Adrenal gland (tissue), 9 donors: ENCODE measurements at regions not wholly inside any gene's neighbourhood (a gene's known extent, or its start where the extent isn't known, plus 50 kb on each side); places are given as distances from the start of the nearest gene placed in this dataset.
A peak's percentile ranks its signal among the peaks of the same experiment; 100 is the strongest.

Source experiments
- DNase-seq, 7 donors: peaks; one replicate each; pipeline ENCODE4 v3.0.0-alpha.2; 2019 to 2020
- H3K27ac ChIP-seq, 5 donors: fragments of 200-600 bp; sonication (generic) in 4 of 5; 1 replicate in 3 of 5; 2 replicates in 2 of 5; pipeline versions ENCODE4 v1.5.1 to v1.8.0; 2016 to 2020; ENCODE audit warnings: mild to moderate bottlenecking in 1 of 5
- H3K27me3 ChIP-seq: fragments of 200-600 bp; 2 replicates; pipeline ENCODE4 v1.8.0; 2021
- H3K36me3 ChIP-seq, 2 donors: fragments of 200-600 bp; replicated peaks in 1 of 2; 1 replicate in 1 of 2; 2 replicates in 1 of 2; pipeline versions ENCODE4 v1.5.1 to v1.8.0; 2018 to 2022
- H3K4me1 ChIP-seq, 2 donors: fragments of 200-600 bp; replicated peaks in 1 of 2; 1 replicate in 1 of 2; 2 replicates in 1 of 2; pipeline versions ENCODE4 v1.5.1 to v1.8.0; 2018 to 2021
- H3K4me3 ChIP-seq, 4 donors: fragments of 200-600 bp; sonication (generic) in 3 of 4; one replicate each; pipeline ENCODE4 v1.5.1; 2016 to 2018
- H3K9me3 ChIP-seq, 3 donors: fragments of 200-600 bp; sonication (generic) in 1 of 3; replicated peaks in 1 of 3; 1 replicate in 2 of 3; 2 replicates in 1 of 3; pipeline versions ENCODE4 v1.5.1 to v1.8.0; 2016 to 2021
- POLR2A ChIP-seq, 2 donors: fragments of 450-650 bp; IDR thresholded peaks; one replicate each; pipeline ENCODE4 v1.6.1; 2017; ENCODE audit warnings: antibody characterized with exemption in 2 of 2, mild to moderate bottlenecking in 2 of 2, moderate library complexity in 1 of 2
- WGBS, 4 donors: extraction: QIAGEN DNeasy Blood & Tissue Kit in 2 of 4; methylation state at CpG; one replicate each; pipeline versions ENCODE4 v1.1.5 to v1.1.7; 2013 to 2017; 5-methylcytosine and 5-hydroxymethylcytosine counted together
- intact Hi-C, 2 donors: fragments of 100-400 bp; cut with DNase I; formaldehyde crosslinking; loops; one replicate each; pipeline versions ENCODE4 v1.14.1 to v1.15.0; 2022 to 2023
- TF ChIP-seq, protein P1 (sequence below), 6 experiments: fragments of 450-650 bp in 4 of 6; fragments of 200-600 bp in 2 of 6; sonication (generic) in 1 of 6; IDR thresholded peaks; 1 replicate in 5 of 6; 2 replicates in 1 of 6; pipeline versions ENCODE4 v1.5.1 to v1.8.0; 2016 to 2021; ENCODE audit warnings: antibody characterized with exemption in 6 of 6, mild to moderate bottlenecking in 2 of 6, moderate library complexity in 1 of 6
- donor health status: healthy with polysubstance abuse.
- donor health status: Bipolar disorder and iron deficiency.
- donor health status: DM: yes; HTN: yes; CAD: no.
- donor health status: DM: no; HTN: no; CAD: no.
- donor health status: DM: no; HTN: no; CAD: no.

GRCh38 chr2:208698114-208698513, 291.5 kb downstream of the PTH2R start:
- Histone ChIP-seq H3K4me1 (no peaks in the 10 kb centered on the region), H3K27me3 (no peaks in the 10 kb centered on the region), H3K9me3 (no peaks in the 10 kb centered on the region), H3K27ac (no peak overlapping the region), H3K36me3 (no peaks in the 10 kb centered on the region), H3K4me3 (no peak overlapping the region)
- intact Hi-C loops: no loop called here
- DNase-seq: no peak
- TF ChIP-seq, protein P1, sequence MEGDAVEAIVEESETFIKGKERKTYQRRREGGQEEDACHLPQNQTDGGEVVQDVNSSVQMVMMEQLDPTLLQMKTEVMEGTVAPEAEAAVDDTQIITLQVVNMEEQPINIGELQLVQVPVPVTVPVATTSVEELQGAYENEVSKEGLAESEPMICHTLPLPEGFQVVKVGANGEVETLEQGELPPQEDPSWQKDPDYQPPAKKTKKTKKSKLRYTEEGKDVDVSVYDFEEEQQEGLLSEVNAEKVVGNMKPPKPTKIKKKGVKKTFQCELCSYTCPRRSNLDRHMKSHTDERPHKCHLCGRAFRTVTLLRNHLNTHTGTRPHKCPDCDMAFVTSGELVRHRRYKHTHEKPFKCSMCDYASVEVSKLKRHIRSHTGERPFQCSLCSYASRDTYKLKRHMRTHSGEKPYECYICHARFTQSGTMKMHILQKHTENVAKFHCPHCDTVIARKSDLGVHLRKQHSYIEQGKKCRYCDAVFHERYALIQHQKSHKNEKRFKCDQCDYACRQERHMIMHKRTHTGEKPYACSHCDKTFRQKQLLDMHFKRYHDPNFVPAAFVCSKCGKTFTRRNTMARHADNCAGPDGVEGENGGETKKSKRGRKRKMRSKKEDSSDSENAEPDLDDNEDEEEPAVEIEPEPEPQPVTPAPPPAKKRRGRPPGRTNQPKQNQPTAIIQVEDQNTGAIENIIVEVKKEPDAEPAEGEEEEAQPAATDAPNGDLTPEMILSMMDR (IDR thresholded peaks at IDR 0.05): no peak
- TF ChIP-seq POLR2A (IDR thresholded peaks at IDR 0.05): no peak

- no peak overlapping the region for H3K4me3 ChIP-seq
- TF ChIP-seq POLR2A (IDR thresholded peaks at IDR 0.05): no peak
- TF ChIP-seq, protein P1 (IDR thresholded peaks at IDR 0.05): no peak
- no peaks in the 10 kb centered on the region for H3K9me3 ChIP-seq
- 44 to 58% (median 47%) methylated on average over 3 of the region's 3 CpGs for WGBS, 4 donors
- DNase-seq: no peak
- H3K36me3 ChIP-seq: no peaks in the 10 kb centered on the region
- H3K27me3 ChIP-seq: no peaks in the 10 kb centered on the region
- no peak overlapping the region for H3K27ac ChIP-seq
- intact Hi-C loops: no loop called here
- no peaks in the 10 kb centered on the region for H3K4me1 ChIP-seq
These were observed 301.9 kb downstream of the PTH2R start for GRCh38 chr2:208708486-208708885.

- H3K4me3 ChIP-seq: no peak overlapping the region
- no peaks in the 10 kb centered on the region for H3K9me3 ChIP-seq
- no peaks in the 10 kb centered on the region for H3K4me1 ChIP-seq
- DNase-seq: no peak
- no peaks in the 10 kb centered on the region for H3K36me3 ChIP-seq
- intact Hi-C loops: no loop called here
- H3K27ac ChIP-seq: no peak overlapping the region
- H3K27me3 ChIP-seq: no peaks in the 10 kb centered on the region
- TF ChIP-seq, protein P1 (IDR thresholded peaks at IDR 0.05): no peak
- no peak for TF ChIP-seq POLR2A (IDR thresholded peaks at IDR 0.05)
These were observed 305.0 kb downstream of the PTH2R start for GRCh38 chr2:208711598-208711997.

- TF ChIP-seq POLR2A (IDR thresholded peaks at IDR 0.05): no peak
- TF ChIP-seq, protein P1 (IDR thresholded peaks at IDR 0.05): no peak
- no peaks in the 10 kb centered on the region for H3K4me1 ChIP-seq
- H3K9me3 ChIP-seq: no peaks in the 10 kb centered on the region
- intact Hi-C loops: no loop called here
- peak in 1 of 7 donors; percentile 3 for DNase-seq
- no peaks in the 10 kb centered on the region for H3K36me3 ChIP-seq
- no peak overlapping the region for H3K27ac ChIP-seq
- WGBS, 4 donors: 61 to 71% (median 65%) methylated on average over 1 of the region's 1 CpG
- no peak overlapping the region for H3K4me3 ChIP-seq
- no peaks in the 10 kb centered on the region for H3K27me3 ChIP-seq
These were observed 306.6 kb downstream of the PTH2R start for GRCh38 chr2:208713066-208713745.
